CD14-positive monocyte (primary cell): ENCODE measurements at regions not wholly inside any gene's neighbourhood (a gene's known extent, or its start where the extent isn't known, plus 50 kb on each side); places are given as distances from the start of the nearest gene placed in this dataset.

Source experiments
- DNase-seq, 3 donors: peaks; one replicate each; pipeline ENCODE4 v3.0.0-alpha.2; 2011 to 2022
- H2AFZ ChIP-seq: 2 replicates; pipeline ENCODE4 v1.6.0; 2012; ENCODE audit warnings: mild to moderate bottlenecking, low read depth, low read length, inconsistent platforms; ENCODE audit not compliant: insufficient read depth, poor library complexity, severe bottlenecking
- H3K27ac ChIP-seq, 2 donors: 1 replicate in 1 of 2; 2 replicates in 1 of 2; pipeline ENCODE4 v1.5.1; 2012 to 2013; ENCODE audit warnings: low read length in 2 of 2, control low read depth in 1 of 2, inconsistent platforms in 1 of 2, low read depth in 1 of 2, mild to moderate bottlenecking in 1 of 2
- H3K27me3 ChIP-seq, 2 donors: one replicate each; pipeline versions ENCODE4 v1.6.0 to v1.6.1; 2011 to 2013; ENCODE audit warnings: low read length in 2 of 2; ENCODE audit not compliant: control insufficient read depth in 2 of 2, insufficient read depth in 2 of 2
- H3K36me3 ChIP-seq, 2 donors: replicated peaks in 1 of 2; 1 replicate in 1 of 2; 2 replicates in 1 of 2; pipeline versions ENCODE4 v1.5.1 to v1.6.1; 2012 to 2013; ENCODE audit warnings: low read length in 2 of 2, control low read depth in 1 of 2, inconsistent platforms in 1 of 2, mild to moderate bottlenecking in 1 of 2; ENCODE audit not compliant: insufficient read depth in 2 of 2, control insufficient read depth in 1 of 2
- H3K4me1 ChIP-seq, 2 donors: 1 replicate in 1 of 2; 2 replicates in 1 of 2; pipeline versions ENCODE4 v1.5.1 to v1.6.1; 2012 to 2013; ENCODE audit warnings: low read length in 2 of 2, control low read depth in 1 of 2, inconsistent platforms in 1 of 2, mild to moderate bottlenecking in 1 of 2, moderate library complexity in 1 of 2; ENCODE audit not compliant: insufficient read depth in 2 of 2, control insufficient read depth in 1 of 2
- H3K4me2 ChIP-seq: replicated peaks from 2 replicates; pipeline ENCODE3; 2012; ENCODE audit warnings: low read length, moderate library complexity, mild to moderate bottlenecking; ENCODE audit not compliant: poor library complexity, severe bottlenecking; ENCODE audit errors: extremely low read depth
- H3K4me3 ChIP-seq, 3 experiments: fragments of 200-600 bp in 1 of 3; sonication (generic) in 1 of 3; replicated peaks in 1 of 3; 1 replicate in 2 of 3; 2 replicates in 1 of 3; pipeline ENCODE4 v1.5.1; 2011 to 2013; ENCODE audit warnings: low read length in 3 of 3, mild to moderate bottlenecking in 3 of 3, control low read depth in 2 of 3, low read depth in 2 of 3, inconsistent platforms in 1 of 3, moderate library complexity in 1 of 3
- H3K79me2 ChIP-seq: 2 replicates; pipeline ENCODE4 v1.6.0; 2012; ENCODE audit warnings: mild to moderate bottlenecking, control low read depth, inconsistent platforms, low read length, moderate library complexity; ENCODE audit not compliant: insufficient read depth
- H3K9ac ChIP-seq: 2 replicates; pipeline ENCODE4 v1.6.0; 2017; ENCODE audit warnings: low read length, mild to moderate bottlenecking; ENCODE audit not compliant: insufficient read depth, poor library complexity, severe bottlenecking
- H3K9me3 ChIP-seq, 2 donors: replicated peaks in 1 of 2; 1 replicate in 1 of 2; 2 replicates in 1 of 2; pipeline versions ENCODE4 v1.5.1 to v1.6.1; 2012 to 2013; ENCODE audit warnings: low read length in 2 of 2, control low read depth in 1 of 2; ENCODE audit not compliant: control insufficient read depth in 1 of 2, insufficient read depth in 1 of 2
- H4K20me1 ChIP-seq: 2 replicates; pipeline ENCODE4 v1.6.0; 2012; ENCODE audit warnings: mild to moderate bottlenecking, low read length, control low read depth, moderate library complexity; ENCODE audit not compliant: insufficient read depth
- H3K27ac Mint-ChIP-seq, 7 donors: one replicate each; pipeline ENCODE4 v1.8.0; 2020; ENCODE audit warnings: mild to moderate bottlenecking in 7 of 7, mixed read lengths in 7 of 7, moderate library complexity in 6 of 7, inconsistent platforms in 2 of 7
- H3K27me3 Mint-ChIP-seq, 3 donors: one replicate each; pipeline ENCODE4 v1.8.0; 2021 to 2022; ENCODE audit warnings: low read depth in 3 of 3, mild to moderate bottlenecking in 3 of 3, mixed read lengths in 3 of 3, moderate library complexity in 3 of 3, inconsistent platforms in 1 of 3
- H3K36me3 Mint-ChIP-seq, 2 donors: one replicate each; pipeline ENCODE4 v1.8.0; 2020; ENCODE audit warnings: mixed read lengths in 2 of 2, inconsistent platforms in 1 of 2, mild to moderate bottlenecking in 1 of 2
- H3K4me1 Mint-ChIP-seq: one replicate; pipeline ENCODE4 v1.8.0; 2020; ENCODE audit warnings: mild to moderate bottlenecking, mixed read lengths
- H3K4me3 Mint-ChIP-seq, 2 donors: one replicate each; pipeline ENCODE4 v1.8.0; 2020; ENCODE audit warnings: mild to moderate bottlenecking in 2 of 2, mixed read lengths in 2 of 2, moderate library complexity in 1 of 2
- H3K9me3 Mint-ChIP-seq, 7 donors: one replicate each; pipeline ENCODE4 v1.8.0; 2020 to 2022; ENCODE audit warnings: mixed read lengths in 7 of 7, mild to moderate bottlenecking in 6 of 7, moderate library complexity in 6 of 7, inconsistent platforms in 2 of 7
- WGBS: methylation state at CpG from one replicate; pipeline ENCODE4 v1.1.5; 2013; ENCODE audit warnings: missing lambda C conversion rate; ENCODE audit not compliant: insufficient coverage; 5-methylcytosine and 5-hydroxymethylcytosine counted together
- intact Hi-C, 2 donors: fragments of 100-400 bp; cut with micrococcal nuclease; formaldehyde crosslinking; loops; one replicate each; pipeline versions ENCODE4 v1.15.0 to v1.15.1; 2023
- TF ChIP-seq, protein P1 (sequence below): fragments of 200-600 bp; IDR thresholded peaks from one replicate; pipeline ENCODE4 v1.8.0; 2022; ENCODE audit warnings: antibody characterized with exemption, mild to moderate bottlenecking

DNA sequence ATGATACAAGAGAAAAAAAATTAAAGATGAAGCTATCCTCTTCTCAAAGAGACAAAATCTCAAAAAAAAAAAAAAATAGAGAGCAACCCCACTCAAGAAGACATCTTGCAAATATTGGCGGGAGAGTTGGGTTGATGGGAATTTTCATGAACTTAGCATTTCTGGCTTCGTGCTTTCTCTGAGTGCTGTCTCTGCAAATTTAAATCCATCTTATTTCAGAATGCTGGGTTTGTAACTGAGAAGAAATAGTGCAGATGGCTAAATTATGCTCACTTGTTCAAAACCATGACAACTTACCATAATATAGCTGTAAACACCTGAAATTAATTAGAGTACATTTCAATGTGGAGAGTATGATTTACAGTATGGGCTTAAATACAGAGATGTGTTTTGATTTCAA, 484.8 kb upstream of the CELF2 start:
- WGBS = no CpG with 5 or more reads among the region's 2 CpGs
- no peaks in the 10 kb centered on the region for H3K36me3 Mint-ChIP-seq
- H3K4me2 ChIP-seq = no peak overlapping the region

DNA sequence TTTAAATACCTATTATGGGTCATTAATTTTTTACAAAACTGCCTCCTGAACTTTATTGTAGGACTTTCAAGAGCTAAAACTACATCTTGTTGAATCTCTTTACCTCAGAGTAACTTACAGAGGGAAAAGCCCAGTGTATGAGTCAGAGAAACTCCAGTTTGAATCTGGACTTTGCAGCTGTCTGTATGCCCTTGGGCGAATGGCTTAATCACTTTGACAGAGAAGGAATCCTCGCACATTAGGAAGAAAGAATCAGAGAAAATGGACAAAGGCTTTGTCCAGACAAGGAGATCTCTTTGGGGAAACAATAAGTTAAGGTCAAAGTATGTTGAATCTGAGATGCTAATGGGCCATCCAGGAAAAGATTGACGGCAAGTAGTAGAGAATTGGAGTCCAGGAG, 484.2 kb upstream of the CELF2 start:
- H3K9ac ChIP-seq = no peak overlapping the region
- TF ChIP-seq, protein P1, sequence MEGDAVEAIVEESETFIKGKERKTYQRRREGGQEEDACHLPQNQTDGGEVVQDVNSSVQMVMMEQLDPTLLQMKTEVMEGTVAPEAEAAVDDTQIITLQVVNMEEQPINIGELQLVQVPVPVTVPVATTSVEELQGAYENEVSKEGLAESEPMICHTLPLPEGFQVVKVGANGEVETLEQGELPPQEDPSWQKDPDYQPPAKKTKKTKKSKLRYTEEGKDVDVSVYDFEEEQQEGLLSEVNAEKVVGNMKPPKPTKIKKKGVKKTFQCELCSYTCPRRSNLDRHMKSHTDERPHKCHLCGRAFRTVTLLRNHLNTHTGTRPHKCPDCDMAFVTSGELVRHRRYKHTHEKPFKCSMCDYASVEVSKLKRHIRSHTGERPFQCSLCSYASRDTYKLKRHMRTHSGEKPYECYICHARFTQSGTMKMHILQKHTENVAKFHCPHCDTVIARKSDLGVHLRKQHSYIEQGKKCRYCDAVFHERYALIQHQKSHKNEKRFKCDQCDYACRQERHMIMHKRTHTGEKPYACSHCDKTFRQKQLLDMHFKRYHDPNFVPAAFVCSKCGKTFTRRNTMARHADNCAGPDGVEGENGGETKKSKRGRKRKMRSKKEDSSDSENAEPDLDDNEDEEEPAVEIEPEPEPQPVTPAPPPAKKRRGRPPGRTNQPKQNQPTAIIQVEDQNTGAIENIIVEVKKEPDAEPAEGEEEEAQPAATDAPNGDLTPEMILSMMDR = no peak
- Mint-ChIP-seq H3K9me3 (peaks cover 0 to 26% (median 7%) of the 10 kb centered on the region in 7 donors), H3K4me1 (no peaks in the 10 kb centered on the region), H3K4me3 (no peak overlapping the region), H3K27ac (no peak overlapping the region), H3K27me3 (peaks cover 0 to 3% (median 3%) of the 10 kb centered on the region in 3 donors), H3K36me3 (no peaks in the 10 kb centered on the region)
- H3K4me2 ChIP-seq = no peak overlapping the region
- intact Hi-C loops = no loop called here
- no peak overlapping the region for H3K27ac ChIP-seq
- H3K79me2 ChIP-seq = no peaks in the 10 kb centered on the region
- H3K4me3 ChIP-seq = no peak overlapping the region
- DNase-seq = no peak
- peaks cover 0 to 3% of the 10 kb centered on the region in 2 donors for H3K9me3 ChIP-seq
- 91% methylated on average over 3 of the region's 3 CpGs for WGBS
- H3K36me3 ChIP-seq = no peaks in the 10 kb centered on the region
- H4K20me1 ChIP-seq = no peaks in the 10 kb centered on the region
- H3K4me1 ChIP-seq = no peaks in the 10 kb centered on the region
- H3K27me3 ChIP-seq = no peaks in the 10 kb centered on the region
- H2AFZ ChIP-seq = no peak overlapping the region

More for the DNA sequence above, 484.8 kb upstream of the CELF2 start:
- Mint-ChIP-seq H3K27ac (no peak overlapping the region), H3K27me3 (peaks cover 0 to 3% (median 3%) of the 10 kb centered on the region in 3 donors), H3K9me3 (peaks cover 0 to 20% (median 7%) of the 10 kb centered on the region in 7 donors), H3K4me3 (no peak overlapping the region), H3K4me1 (no peaks in the 10 kb centered on the region)
- H2AFZ ChIP-seq = no peak overlapping the region
- no peak for DNase-seq
- no peak overlapping the region for H3K4me3 ChIP-seq
- TF ChIP-seq, protein P1 = no peak
- H3K27me3 ChIP-seq = no peaks in the 10 kb centered on the region
- peaks cover 0 to 3% of the 10 kb centered on the region in 2 donors for H3K9me3 ChIP-seq
- no peaks in the 10 kb centered on the region for H3K79me2 ChIP-seq
- intact Hi-C loops = no loop called here
- H3K27ac ChIP-seq = no peak overlapping the region
- H3K9ac ChIP-seq = no peak overlapping the region
- H4K20me1 ChIP-seq = no peaks in the 10 kb centered on the region
- H3K4me1 ChIP-seq = no peaks in the 10 kb centered on the region
- H3K36me3 ChIP-seq = no peaks in the 10 kb centered on the region
